Suprapubic skin (tissue), 3 donors: ENCODE measurements at regions not wholly inside any gene's neighbourhood (a gene's known extent, or its start where the extent isn't known, plus 50 kb on each side); places are given as distances from the start of the nearest gene placed in this dataset.

ENCODE experiments used
- POLR2A ChIP-seq, 2 donors: fragments of 450-650 bp; IDR thresholded peaks; one replicate each; pipeline ENCODE4 v1.6.1; 2017; ENCODE audit warnings: antibody characterized with exemption in 2 of 2, mild to moderate bottlenecking in 2 of 2, moderate library complexity in 2 of 2
- TF ChIP-seq, protein P1 (sequence below), 2 donors: fragments of 200-600 bp in 1 of 2; fragments of 450-650 bp in 1 of 2; sonication (generic) in 1 of 2; IDR thresholded peaks; one replicate each; pipeline ENCODE4 v1.5.1; 2016 to 2019; ENCODE audit warnings: antibody characterized with exemption in 2 of 2, mild to moderate bottlenecking in 1 of 2, moderate library complexity in 1 of 2

GRCh38 chr14:94998110-94998509 is 159.2 kb downstream of the DICER1 start:
- TF ChIP-seq POLR2A (IDR thresholded peaks at IDR 0.05), result no peak
- TF ChIP-seq, protein P1, sequence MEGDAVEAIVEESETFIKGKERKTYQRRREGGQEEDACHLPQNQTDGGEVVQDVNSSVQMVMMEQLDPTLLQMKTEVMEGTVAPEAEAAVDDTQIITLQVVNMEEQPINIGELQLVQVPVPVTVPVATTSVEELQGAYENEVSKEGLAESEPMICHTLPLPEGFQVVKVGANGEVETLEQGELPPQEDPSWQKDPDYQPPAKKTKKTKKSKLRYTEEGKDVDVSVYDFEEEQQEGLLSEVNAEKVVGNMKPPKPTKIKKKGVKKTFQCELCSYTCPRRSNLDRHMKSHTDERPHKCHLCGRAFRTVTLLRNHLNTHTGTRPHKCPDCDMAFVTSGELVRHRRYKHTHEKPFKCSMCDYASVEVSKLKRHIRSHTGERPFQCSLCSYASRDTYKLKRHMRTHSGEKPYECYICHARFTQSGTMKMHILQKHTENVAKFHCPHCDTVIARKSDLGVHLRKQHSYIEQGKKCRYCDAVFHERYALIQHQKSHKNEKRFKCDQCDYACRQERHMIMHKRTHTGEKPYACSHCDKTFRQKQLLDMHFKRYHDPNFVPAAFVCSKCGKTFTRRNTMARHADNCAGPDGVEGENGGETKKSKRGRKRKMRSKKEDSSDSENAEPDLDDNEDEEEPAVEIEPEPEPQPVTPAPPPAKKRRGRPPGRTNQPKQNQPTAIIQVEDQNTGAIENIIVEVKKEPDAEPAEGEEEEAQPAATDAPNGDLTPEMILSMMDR (IDR thresholded peaks at IDR 0.05), result no peak
